ENCODE measurements at regions not wholly inside any gene's neighbourhood (a gene's known extent, or its start where the extent isn't known, plus 50 kb on each side); places are given as distances from the start of the nearest gene placed in this dataset.
"Not testable (repeated sequence)": the region's sequence is repeated elsewhere in the genome, so short reads cannot be mapped to it uniquely, and the experiment has no call there.

DNA sequence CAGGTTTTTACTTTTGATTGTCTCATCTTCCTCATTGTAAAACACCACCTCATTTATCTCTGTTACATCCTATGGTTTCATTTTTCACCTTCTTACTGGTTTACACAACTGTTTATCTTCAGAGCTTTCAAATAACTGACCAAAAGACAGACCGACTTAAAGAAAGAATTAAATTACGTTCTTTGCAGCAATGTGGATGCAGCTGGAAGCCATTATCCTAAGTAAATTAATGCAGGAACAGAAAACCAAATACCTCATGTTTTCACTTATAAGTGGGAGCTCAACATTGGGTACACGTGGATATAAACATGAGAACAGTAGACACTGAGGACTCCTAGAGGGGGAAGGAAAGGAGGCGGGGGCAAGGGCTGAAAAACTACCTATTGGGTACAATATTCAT is 729.0 kb upstream of the USP15 start:
- DNase-seq: no peak

DNA sequence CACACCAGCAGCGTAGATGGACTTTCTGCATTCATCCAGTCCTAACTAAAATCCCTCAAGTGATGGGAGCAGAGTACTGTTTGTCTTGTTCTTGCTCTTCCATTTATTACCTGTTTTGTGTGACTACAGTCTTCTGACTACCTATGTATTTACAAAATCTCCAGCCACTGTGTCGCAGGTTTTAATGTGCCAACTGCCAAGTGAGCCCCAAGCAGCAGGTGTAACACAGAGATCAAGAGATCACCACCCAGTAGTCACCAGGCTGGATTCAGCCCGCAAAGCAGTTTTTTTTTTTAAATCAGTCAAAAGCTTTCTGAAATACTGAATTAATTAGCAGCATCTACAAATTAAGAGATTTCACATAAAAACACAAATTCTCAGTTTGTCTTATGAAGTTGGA is 724.1 kb upstream of the USP15 start:
- no peak for DNase-seq

DNA sequence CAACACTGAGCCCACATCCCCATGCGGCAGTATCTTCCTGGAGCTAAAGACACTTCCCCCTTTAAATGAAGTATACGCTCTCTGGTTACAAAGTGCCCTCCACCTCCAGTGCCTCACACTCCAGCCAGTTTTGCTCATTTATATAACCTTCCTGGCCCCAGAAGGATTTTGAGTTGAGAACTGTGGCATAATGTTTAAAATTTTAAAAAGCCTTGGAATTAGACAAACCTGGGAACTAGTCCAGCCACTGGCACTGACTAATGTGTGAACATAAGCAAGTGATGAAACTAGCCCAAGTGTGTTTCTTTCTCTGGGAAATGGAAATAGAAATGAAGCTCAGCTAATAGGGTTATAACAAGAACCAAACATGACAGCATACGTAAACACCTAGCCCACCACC is 723.7 kb upstream of the USP15 start:
- no peak for DNase-seq

DNA sequence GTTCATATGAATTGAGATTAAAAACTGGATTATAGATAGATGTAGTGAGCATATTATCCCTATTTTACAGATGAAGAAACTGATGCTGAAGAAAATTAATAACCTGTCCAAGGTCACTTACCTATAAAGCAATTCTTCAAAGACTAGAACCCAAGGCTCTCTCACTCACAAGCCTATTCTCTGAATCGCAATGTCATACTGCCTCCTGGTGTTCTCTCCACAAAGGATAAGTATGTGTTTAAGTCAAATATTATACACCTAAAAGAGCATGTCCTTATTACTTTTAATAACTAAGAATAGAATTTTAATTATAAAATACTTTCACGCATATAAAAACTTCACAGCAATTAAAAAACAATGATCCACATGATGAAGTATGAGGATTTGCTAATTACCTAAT is 721.3 kb upstream of the USP15 start:
- peak in 1 of 3 experiments; percentile 59 for DNase-seq

DNA sequence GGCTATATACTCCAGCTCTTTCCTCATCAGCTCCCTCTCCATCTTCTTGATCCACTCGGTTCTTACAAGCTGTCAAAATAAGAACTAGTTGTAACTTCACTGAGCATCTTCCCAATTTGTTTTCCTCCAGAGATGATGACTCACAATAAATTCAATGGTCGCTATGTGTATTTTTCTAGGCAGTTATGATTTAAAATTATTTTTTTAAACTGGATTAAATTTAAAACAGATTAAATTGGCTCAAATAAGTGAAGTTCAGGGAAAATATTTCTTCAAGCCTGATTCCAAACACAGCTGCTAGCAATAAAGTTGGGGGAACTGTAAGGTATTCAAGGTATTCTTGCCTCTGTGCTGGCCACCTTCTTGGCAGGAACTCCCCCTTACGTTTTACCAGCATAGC is 717.7 kb upstream of the USP15 start:
- DNase-seq: no peak

DNA sequence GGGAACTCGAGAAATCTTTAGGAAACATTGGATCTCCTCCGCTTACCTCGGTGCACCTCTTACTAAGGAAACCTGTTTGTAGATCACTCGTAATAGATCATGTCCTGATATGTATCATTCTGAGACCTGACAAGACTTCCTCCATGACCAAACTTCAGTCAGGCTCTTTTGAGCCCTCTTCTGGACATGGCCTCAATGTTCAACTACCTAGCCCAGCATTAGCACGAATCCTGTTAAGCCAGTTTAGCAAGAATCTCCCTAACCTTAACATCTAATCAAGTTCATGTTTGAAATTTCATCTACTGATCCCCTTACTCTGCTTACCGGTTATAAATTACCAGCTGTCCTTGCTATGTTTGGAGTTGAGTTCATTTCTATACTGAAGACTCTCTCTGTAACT is 713.9 kb upstream of the USP15 start:
- DNase-seq: peak in 1 of 3 experiments; percentile 53

DNA sequence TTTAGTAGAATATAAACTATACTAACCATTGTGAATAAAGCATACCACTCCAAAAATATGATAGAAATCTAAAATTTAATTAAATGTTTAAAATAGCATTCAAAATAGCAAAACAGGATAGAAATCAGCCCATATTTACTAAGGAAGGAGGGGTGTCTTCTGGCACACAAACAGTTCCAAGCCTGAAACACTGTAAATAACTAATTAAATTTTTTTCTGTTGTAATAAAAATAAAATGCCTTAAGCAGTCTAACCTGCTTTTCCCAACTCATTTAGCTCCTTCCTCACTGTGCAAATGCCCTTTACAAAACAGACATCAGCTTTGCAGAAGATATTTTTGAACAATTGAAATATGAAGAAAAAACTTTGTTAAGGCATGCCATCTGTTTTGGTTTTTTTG is 707.1 kb upstream of the USP15 start:
- no peak for DNase-seq

DNA sequence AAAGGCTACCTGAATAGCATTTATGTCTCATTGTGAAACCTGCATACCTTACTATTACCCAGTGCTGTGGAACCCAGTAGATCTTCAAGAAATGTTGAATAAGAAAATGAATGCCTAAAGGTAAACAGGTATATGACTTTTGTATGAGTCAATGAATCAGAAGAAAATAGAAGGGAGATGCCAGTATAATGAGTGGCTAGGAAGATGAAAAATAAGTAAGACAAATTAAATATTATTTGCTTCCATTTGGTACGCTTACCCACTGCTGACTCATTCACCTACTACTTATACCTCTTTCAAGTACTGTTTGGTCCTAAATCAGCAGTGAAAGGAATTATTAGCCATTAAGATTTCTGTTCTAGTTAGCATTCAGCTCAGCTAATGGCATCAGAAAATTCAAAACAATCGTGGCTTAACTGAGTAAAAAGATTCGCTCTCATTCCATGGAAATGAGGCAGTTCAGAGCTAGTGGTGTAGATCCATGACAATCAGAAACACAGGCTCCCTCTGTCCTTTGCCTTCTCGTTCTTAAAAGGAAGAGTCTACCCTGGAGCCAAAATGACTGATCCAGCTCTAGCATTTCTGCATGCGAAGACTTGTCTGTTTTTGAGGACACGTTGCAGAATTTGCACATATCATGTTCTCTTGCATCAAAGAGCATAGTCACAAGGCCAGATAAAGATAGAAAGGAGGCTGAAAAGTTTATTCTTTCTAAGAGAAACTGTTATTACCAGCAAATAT is 705.8 kb upstream of the USP15 start:
- no peak for DNase-seq

DNA sequence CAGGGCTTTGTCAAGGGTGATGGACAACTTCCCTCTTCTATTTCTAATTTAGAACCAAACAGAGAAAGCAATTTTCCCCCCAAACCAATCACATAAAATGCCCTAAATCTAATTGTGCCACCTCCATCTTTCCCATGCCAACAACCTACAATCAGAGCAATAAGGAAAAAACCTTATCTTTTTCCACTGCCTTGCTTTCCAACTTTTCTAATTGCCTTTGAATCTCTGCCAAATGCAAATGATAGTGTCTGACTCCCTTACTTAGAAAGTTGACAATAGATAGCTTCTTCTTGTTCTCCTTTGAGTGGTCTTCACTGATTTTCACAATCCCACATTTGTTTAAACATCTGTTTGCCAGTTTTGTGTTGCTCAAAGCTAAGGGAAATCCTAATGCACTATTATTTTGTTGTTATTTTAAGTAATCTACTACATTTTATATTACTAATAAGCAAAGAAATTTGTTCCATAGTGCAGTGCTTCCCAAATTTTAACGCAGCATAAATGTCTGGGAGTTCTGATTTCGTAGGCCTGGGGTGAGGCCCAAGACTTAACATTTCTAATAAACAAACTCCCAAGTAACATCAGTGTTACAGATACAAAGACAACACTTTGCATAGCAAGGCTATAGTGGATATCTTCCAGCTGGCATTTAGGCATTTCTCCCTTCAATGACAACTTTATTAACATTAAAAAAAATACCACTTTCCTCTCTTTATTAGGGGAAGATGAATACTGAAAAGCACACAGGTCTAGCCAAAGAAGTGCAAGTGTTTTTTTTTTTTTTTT is 696.3 kb upstream of the USP15 start:
- DNase-seq: no peak

DNA sequence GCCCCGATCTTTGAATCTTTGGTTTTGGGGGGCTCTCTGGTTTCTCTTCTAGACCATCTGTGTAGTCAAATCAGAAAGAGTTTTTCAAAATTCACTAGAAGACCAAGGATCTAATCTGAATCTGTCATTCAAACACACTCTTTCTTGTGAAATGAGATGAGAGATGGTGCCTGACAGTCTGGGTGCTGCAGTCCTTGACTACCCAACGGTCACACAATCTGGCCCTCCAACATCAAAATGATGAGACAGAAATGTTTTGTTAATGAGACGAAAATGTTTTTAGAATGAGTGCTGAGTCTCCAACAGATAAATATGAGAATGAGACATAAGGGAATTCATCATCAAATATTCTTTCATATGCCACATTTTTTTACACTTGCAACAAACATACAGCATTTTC is 695.7 kb upstream of the USP15 start:
- DNase-seq: peak in 1 of 3 experiments; percentile 10

DNA sequence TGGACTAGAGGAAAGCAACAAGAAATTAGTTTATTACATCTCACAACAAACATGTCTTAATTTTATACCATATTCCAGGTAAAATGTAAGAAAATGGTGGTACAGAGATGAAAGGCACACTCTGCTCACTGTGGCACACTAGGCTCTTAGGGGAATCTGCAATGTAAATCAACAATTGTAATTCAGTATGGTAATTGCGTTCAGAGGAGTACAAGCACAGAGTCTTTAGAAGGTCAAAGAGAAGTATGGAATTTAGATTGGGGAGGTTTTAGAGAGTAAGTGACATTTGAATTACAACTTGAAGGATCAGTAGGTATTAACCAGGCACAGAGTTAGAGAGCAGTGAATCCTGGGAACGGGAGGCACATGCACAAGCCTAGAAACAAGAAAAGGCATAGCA is 694.0 kb upstream of the USP15 start:
- DNase-seq: no peak

DNA sequence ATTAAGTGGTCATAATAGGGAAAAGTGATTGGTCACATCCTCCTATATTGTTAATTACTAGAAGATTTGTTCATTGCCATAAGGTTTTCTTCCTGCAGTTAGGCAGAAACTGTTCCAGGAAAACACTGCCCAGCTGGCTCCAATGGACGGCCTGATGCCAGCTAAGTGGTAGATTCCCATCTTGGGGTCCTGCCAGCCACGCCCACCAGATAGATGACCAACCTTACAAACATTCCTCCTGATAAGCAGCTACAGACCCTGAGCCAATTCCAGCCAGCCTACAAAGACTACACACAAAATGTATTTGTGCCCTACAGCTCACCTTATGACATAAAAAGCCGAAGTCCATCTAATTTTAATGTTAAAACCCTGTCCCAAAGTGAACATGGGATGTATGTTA is 685.9 kb upstream of the USP15 start:
- no peak for DNase-seq

DNA sequence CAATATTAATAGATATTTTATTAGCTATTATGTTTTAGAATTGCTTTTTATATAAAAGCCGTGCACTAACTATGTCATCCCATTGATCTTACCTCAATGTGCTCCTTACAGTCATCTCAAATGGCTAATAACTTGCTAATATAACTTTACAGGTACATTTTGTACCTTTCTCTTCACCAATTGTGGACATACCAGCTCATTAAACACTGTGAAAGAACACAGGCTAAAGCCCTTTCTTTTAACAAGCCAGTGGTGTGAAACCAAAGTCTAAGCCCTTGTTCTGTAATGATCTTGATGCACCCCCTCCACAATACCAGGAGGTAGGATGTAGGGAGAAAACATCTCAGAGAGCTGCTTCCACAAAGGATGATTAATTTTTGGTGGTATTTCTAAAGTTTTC is 675.3 kb upstream of the USP15 start:
- DNase-seq: no peak

DNA sequence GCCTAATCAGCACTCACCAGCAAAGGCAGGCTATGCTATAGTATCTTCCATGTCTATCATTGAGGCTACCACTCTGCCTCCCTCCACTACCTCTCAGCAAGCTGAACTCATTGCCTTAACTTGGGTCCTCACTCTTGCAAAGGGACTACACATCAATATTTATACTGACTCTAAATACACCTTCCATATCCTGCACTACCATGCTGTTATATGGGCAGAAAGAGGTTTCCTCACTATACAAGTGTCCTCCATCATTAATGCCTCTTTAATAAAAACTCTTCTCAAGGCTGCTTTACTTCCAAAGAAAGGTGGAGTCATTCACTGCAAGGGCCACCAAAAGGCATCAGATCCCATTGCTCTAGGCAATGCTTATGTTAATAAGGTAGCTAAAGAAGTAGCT is 669.3 kb upstream of the USP15 start:
- DNase-seq: not testable (repeated sequence)

DNA sequence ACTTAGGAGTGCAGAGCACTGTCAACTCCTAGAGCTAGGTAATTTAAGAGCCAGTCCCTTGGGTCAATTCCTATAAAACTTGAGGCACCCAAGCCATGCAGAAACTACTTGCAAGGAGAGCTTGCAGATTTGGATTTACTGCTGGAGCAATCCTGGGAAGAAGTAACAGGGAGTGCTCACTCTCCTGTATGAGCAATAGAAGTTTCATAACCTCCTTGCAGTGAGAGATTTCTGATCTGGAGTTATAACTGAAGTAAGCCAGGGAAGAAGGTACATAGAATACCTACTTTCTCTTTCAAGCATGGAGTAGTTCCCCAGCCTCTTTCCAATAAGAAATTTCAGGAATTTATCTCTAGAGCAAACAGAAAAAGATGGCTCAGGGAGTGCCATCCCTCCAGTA is 650.1 kb upstream of the USP15 start:
- no peak for DNase-seq

DNA sequence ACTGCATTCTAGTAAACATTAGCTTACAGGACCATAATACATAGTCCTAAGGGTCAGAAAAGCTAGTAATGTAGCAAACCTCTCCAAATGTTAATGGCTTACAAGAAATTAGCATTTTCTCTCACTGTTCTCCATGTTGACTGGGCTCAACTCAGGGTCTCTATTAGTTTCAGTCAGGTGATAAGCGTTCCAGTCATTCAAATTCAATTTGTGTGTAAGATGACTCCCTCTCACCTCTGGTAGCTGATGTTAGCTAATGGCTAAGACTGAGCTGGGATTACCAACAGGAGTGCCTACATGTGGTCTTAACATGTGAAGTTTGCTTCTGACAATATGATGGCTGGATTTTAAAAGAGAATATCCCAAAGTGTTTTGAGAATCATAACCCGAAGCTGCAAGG is 630.5 kb upstream of the USP15 start:
- DNase-seq: no peak

DNA sequence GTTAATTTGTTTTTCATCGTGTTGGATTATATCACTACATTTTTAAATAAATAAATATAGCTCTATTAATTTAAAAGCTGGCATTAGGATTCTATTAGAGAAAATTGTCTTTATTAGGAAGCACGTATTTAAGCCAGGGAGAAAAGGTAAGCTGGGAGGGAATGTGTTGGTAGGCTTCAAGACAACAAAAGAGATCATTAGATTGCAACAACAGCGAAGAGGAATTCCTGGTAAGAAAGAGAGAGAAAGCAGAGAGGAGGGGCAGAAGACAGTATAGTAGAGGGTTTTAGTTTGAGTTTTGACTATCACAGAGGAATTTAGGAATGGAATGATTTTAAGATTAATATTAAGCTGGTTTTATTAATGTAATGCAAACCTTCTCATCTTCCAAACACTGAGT is 613.6 kb upstream of the USP15 start:
- no peak for DNase-seq

DNA sequence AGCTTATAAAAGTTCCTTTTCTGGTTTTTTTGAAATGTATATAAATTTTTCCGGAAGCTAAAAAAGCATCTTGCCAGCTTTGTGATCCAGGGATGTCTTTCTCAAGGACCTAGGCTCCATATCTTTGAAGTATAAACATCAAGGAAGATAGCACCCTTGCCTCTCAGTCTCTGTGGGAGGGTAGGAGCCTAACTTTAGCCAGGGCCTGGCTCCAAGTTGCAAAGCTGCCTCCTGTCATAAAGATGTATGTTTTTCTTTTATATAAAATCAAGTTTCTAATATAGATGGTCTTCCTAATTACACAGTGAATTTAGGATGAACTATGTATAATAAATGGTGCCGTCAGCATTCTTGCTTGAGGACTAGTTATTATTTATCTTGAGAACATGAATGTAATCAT is 612.6 kb upstream of the USP15 start:
- no peak for DNase-seq

DNA sequence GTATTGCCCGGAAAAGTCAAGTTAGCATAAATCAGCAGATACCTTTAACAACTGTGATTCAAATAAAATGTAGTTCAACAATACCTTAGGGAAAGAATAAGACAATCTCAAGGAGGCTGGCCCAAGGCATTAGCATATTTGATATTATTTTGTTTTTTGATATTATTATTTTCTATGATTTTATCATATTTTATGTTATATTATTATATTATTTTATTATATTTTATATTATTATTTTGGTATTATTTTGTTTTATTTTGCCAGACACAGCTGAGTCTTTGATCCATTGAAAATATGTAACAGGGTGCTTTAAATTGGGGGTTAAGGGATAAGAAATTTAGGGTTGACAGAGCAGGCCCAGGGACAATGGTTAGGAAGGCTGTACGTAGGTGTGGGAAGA is 607.9 kb upstream of the USP15 start:
- no peak for DNase-seq

DNA sequence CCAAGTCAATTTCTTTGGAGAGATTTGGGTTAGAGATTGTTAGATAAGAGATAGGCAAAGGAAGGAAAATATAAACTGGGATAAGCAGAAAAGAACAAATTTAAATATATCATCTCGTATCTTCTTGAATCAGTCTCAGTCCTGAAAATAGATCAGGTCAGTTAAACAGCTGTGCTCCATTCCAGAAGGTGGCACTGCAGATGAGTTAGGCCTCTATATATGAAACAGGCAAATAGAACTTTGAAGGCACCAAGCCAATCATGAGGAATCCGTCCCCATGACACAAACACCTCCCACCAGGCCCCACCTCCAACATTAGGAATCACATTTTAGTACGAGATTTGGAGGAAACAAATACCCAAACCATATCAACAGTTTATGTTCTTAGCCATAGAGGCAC is 605.5 kb upstream of the USP15 start:
- peak in 1 of 3 experiments; percentile 32 for DNase-seq

DNA sequence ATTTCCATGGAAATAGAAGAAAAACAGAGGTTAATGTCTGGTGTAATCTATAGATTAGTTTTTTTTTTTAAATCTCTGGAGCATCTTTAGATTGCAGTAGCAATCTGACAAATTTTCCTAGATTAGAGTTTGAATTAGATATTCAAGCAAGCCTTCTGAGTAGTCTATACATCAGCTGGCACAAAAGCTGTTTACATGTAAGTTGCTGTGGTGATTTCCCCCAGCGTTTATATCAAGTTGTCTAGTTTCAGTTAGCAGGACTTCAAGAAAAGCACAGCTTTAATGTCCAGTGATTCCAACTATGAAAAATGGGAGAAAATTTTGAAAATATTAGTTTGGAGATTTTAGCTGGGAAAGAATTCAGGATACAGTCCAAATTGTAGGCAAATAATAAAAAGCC is 605.0 kb upstream of the USP15 start:
- DNase-seq: no peak

DNA sequence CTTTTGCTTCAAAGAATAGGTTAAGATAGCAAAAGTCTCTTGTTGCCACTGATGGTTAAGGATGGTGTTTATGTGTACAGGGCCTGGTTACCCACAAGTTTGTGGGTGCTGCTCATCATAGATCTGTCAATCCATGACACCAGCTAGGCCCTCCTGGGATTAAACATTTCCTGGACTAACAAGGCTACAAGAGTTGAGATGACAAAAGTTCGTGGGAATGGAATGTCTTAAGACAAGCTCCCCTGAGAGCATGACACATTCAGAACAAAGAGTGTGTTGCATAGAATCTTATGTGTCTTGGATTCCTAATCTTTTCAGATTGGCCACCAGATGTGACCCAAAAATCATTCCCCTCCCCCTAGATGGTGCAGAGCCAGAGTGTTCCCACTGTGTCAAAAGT is 592.5 kb upstream of the USP15 start:
- no peak for DNase-seq

DNA sequence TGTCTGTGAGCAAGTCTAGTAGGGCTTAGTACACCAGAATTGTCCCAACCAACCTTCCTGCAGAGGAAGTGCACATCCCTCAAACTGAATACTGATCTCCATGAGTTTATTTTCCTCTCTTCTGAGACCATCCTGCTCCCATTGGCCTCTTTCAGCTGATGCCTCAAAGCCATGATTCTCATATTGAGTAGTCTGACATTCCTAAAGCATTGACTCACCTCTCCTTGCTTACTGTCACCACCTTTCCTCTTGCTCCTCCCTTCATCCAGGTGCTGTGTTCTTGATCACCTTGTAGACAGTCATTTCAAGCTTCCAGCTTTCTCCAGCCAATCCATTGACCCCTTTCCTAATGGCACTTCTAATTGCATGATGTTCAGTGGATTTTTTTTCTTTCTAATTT is 583.7 kb upstream of the USP15 start:
- no peak for DNase-seq

DNA sequence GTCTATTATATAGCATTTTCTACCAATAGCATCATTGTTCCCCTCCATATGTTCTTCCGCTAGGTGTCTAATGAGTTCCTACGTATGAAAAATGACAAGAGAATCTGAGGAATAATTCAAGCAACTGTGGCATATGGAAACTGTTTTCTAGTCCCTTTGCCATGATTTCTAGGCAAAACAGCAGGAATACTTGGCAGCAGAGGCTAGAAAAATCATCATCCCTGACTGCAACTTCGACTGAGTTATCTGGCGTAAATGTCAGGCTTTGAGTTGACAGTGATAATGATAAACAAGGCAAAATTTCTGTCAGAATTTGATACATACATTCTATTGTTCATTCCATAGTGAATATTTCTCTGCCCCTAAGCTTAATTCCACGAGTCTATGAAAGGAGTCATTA is 572.8 kb upstream of the USP15 start:
- DNase-seq: no peak

DNA sequence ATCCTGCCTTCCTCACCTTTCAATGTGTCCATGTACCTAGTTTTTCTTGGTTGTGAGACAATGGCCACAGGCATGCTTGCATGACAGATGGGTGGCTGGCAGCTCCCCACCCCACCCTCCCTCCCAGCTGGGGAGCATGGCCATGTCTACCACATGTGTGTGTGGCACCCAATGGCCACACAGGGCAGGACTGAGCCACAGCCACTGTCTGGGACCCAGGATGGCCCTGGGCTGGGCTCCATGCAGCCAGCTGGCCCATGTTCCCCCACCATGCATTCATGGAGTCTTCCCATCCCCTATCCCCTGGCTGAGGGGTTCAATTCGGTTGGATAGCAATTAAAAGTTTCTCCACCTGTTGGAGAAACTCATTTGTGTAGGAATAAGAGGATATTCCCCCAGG is 566.0 kb upstream of the USP15 start:
- no peak for DNase-seq
